Dermis microvascular lymphatic vessel endothelial cell (primary cell): ENCODE measurements at regions not wholly inside any gene's neighbourhood (a gene's known extent, or its start where the extent isn't known, plus 50 kb on each side); places are given as distances from the start of the nearest gene placed in this dataset.

Experiments used
- DNase-seq, 2 donors: peaks; one replicate each; pipeline versions ENCODE4 v3.0.0 to v3.0.0-alpha.2; 2010; ENCODE audit warnings: low read depth in 2 of 2

GRCh38 chr12:67426067-67426466 is 156.9 kb downstream of the CAND1 start:
- DNase-seq, result no peak

GRCh38 chr12:67427336-67427735 is 158.2 kb downstream of the CAND1 start:
- no peak for DNase-seq

- no peak for DNase-seq
Measured at GRCh38 chr12:67428431-67428830, 159.3 kb downstream of the CAND1 start.

- DNase-seq, result no peak
Measured at GRCh38 chr12:67430708-67431335, 161.7 kb downstream of the CAND1 start.

- no peak for DNase-seq
Measured at GRCh38 chr12:67431411-67432020, 162.4 kb downstream of the CAND1 start.

- DNase-seq, result no peak
Measured at GRCh38 chr12:67433385-67434175, 164.4 kb downstream of the CAND1 start.

GRCh38 chr12:67434671-67435370 is 165.7 kb downstream of the CAND1 start:
- peak in 1 of 2 donors; percentile 5 for DNase-seq

GRCh38 chr12:67436230-67436629 is 167.1 kb downstream of the CAND1 start:
- no peak for DNase-seq

GRCh38 chr12:67437011-67437410 is 167.9 kb downstream of the CAND1 start:
- DNase-seq, result no peak

GRCh38 chr12:67439611-67440010 is 170.5 kb downstream of the CAND1 start:
- no peak for DNase-seq

- peak; percentile 7 to 51 for DNase-seq
Measured at GRCh38 chr12:67441736-67442346, 172.7 kb downstream of the CAND1 start.

- DNase-seq, result no peak
Measured at GRCh38 chr12:67442347-67442841, 173.2 kb downstream of the CAND1 start.

- DNase-seq, result no peak
Measured at GRCh38 chr12:67442896-67443295, 173.7 kb downstream of the CAND1 start.

GRCh38 chr12:67444542-67444941 is 175.4 kb downstream of the CAND1 start:
- no peak for DNase-seq

GRCh38 chr12:67446716-67447115 is 177.6 kb downstream of the CAND1 start:
- DNase-seq, result no peak

- DNase-seq, result no peak
Measured at GRCh38 chr12:67447180-67447579, 178.0 kb downstream of the CAND1 start.

- DNase-seq, result no peak
Measured at GRCh38 chr12:67449591-67450052, 180.5 kb downstream of the CAND1 start.

- no peak for DNase-seq
Measured at GRCh38 chr12:67450441-67450840, 181.3 kb downstream of the CAND1 start.

GRCh38 chr12:67451206-67451605 is 182.0 kb downstream of the CAND1 start:
- DNase-seq, result no peak

GRCh38 chr12:67452119-67452805 is 183.1 kb downstream of the CAND1 start:
- no peak for DNase-seq

- DNase-seq, result no peak
Measured at GRCh38 chr12:67453191-67453590, 184.0 kb downstream of the CAND1 start.
